ENCODE measurements at regions not wholly inside any gene's neighbourhood (a gene's known extent, or its start where the extent isn't known, plus 50 kb on each side); places are given as distances from the start of the nearest gene placed in this dataset.

DNA sequence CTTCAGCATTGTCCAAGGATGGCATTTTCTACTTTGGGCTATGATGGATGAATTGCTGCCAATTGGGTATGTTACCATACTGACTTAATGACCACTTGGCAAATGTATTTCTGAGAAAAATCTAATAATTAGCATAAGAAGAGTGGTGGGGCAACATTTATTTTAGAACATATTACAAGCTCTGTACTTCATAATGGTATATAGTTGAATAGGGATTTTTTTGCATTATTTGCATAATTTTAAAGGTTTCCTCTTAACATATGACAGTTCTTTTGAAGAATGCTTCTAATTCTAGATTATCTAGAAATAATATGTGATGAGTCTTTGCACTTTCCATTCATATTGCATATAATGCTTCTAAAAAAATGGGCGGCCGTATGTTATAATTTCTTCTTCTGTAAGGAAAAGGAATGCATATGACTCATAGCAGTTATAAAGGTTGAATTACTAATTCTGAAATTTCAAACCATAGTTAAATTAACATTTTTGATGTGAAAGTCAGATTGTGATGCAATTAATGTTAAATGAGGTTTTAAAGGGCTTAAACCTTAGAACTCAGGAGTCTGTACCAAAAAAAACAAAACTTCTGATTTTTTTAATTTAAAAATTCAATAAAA lies 1652.3 kb upstream of the SLC39A10 start:
- in situ Hi-C loops (cut with MboI) (no loop called here), intact Hi-C loops (cut with micrococcal nuclease; ENCODE audit: unreplicated experiment) (no loop called here)
- no peak for DNase-seq (ENCODE audit: low read depth, low spot score)
- Histone ChIP-seq H3K4me2 (ENCODE audit: control insufficient read depth, insufficient read depth) (no peak overlapping the region), H3K27ac (ENCODE audit: control insufficient read depth, insufficient read depth) (no peak overlapping the region), H2AFZ (ENCODE audit: control insufficient read depth, low read depth, low read length) (no peak overlapping the region), H3K4me3 (no peak overlapping the region), H3K9me3 (replicated peaks; ENCODE audit: control insufficient read depth, insufficient read depth, low read length) (no peaks in the 10 kb centered on the region; the same call in 2 of the 3 replicates), H3K79me2 (ENCODE audit: control insufficient read depth, insufficient read depth, low read length) (no peaks in the 10 kb centered on the region), H3K4me1 (ENCODE audit: control insufficient read depth, insufficient read depth, low read length) (no peaks in the 10 kb centered on the region), H3K27me3 (replicated peaks in 1 of 2; ENCODE audit: control insufficient read depth in 2 of 2, insufficient read depth in 2 of 2, low read length in 1 of 2) (no peaks in the 10 kb centered on the region), H4K20me1 (ENCODE audit: control insufficient read depth, insufficient read depth) (no peaks in the 10 kb centered on the region), H3K36me3 (ENCODE audit: control insufficient read depth in 2 of 2, insufficient read depth in 2 of 2, low read length in 1 of 2) (no peaks in the 10 kb centered on the region), H3K9ac (ENCODE audit: control insufficient read depth, insufficient read depth, low read length) (no peak overlapping the region)
- ChIA-PET POLR2A (no interaction called here), CTCF (no interaction called here), RAD21 (ENCODE audit: unreplicated experiment) (no interaction called here), SMC1A (ENCODE audit: uncharacterized antibody, unreplicated experiment) (no interaction called here)
- WGBS (ENCODE audit: insufficient coverage, insufficient replicate concordance, low lambda C conversion rate, missing lambda C conversion rate), result 6% methylated on average over 2 of the region's 2 CpGs
- no peak for FAIRE-seq
- TF ChIP-seq BMI1 (IDR thresholded peaks at IDR 0.05; ENCODE audit: borderline replicate concordance) (no peak), PKNOX1 (IDR thresholded peaks at IDR 0.05) (no peak), NKRF (conservative IDR thresholded peaks at IDR 0.05) (no peak), MTA3 (IDR thresholded peaks at IDR 0.05; ENCODE audit: borderline replicate concordance, low read length) (no peak), TCF3 (IDR thresholded peaks at IDR 0.05; ENCODE audit: borderline replicate concordance, insufficient read depth, low read depth, low read length) (no peak), DPF2 (IDR thresholded peaks at IDR 0.05) (no peak), HDAC2 (IDR thresholded peaks at IDR 0.05) (no peak), TCF7 (IDR thresholded peaks at IDR 0.05; ENCODE audit: borderline replicate concordance) (no peak), FOS (IDR thresholded peaks at IDR 0.05; ENCODE audit: borderline replicate concordance, extremely low read depth, insufficient read length) (no peak), SMARCA5 (IDR thresholded peaks at IDR 0.05) (no peak)
- TF ChIP-seq, protein P1, sequence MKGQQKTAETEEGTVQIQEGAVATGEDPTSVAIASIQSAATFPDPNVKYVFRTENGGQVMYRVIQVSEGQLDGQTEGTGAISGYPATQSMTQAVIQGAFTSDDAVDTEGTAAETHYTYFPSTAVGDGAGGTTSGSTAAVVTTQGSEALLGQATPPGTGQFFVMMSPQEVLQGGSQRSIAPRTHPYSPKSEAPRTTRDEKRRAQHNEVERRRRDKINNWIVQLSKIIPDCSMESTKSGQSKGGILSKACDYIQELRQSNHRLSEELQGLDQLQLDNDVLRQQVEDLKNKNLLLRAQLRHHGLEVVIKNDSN (IDR thresholded peaks at IDR 0.05; ENCODE audit: borderline replicate concordance, extremely low read length, insufficient read depth, low read depth, low read length), result no peak
- TF ChIP-seq, protein P2, sequence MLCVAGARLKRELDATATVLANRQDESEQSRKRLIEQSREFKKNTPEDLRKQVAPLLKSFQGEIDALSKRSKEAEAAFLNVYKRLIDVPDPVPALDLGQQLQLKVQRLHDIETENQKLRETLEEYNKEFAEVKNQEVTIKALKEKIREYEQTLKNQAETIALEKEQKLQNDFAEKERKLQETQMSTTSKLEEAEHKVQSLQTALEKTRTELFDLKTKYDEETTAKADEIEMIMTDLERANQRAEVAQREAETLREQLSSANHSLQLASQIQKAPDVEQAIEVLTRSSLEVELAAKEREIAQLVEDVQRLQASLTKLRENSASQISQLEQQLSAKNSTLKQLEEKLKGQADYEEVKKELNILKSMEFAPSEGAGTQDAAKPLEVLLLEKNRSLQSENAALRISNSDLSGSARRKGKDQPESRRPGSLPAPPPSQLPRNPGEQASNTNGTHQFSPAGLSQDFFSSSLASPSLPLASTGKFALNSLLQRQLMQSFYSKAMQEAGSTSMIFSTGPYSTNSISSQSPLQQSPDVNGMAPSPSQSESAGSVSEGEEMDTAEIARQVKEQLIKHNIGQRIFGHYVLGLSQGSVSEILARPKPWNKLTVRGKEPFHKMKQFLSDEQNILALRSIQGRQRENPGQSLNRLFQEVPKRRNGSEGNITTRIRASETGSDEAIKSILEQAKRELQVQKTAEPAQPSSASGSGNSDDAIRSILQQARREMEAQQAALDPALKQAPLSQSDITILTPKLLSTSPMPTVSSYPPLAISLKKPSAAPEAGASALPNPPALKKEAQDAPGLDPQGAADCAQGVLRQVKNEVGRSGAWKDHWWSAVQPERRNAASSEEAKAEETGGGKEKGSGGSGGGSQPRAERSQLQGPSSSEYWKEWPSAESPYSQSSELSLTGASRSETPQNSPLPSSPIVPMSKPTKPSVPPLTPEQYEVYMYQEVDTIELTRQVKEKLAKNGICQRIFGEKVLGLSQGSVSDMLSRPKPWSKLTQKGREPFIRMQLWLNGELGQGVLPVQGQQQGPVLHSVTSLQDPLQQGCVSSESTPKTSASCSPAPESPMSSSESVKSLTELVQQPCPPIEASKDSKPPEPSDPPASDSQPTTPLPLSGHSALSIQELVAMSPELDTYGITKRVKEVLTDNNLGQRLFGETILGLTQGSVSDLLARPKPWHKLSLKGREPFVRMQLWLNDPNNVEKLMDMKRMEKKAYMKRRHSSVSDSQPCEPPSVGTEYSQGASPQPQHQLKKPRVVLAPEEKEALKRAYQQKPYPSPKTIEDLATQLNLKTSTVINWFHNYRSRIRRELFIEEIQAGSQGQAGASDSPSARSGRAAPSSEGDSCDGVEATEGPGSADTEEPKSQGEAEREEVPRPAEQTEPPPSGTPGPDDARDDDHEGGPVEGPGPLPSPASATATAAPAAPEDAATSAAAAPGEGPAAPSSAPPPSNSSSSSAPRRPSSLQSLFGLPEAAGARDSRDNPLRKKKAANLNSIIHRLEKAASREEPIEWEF (IDR thresholded peaks at IDR 0.05; ENCODE audit: insufficient replicate concordance, low read depth, low read length), result no peak
- no peak for ATAC-seq
- no TSS peak for BruUV-seq (replicated peaks)

Measured in GM12878 (cell line).